ENCODE measurements at regions not wholly inside any gene's neighbourhood (a gene's known extent, or its start where the extent isn't known, plus 50 kb on each side); places are given as distances from the start of the nearest gene placed in this dataset.

DNA sequence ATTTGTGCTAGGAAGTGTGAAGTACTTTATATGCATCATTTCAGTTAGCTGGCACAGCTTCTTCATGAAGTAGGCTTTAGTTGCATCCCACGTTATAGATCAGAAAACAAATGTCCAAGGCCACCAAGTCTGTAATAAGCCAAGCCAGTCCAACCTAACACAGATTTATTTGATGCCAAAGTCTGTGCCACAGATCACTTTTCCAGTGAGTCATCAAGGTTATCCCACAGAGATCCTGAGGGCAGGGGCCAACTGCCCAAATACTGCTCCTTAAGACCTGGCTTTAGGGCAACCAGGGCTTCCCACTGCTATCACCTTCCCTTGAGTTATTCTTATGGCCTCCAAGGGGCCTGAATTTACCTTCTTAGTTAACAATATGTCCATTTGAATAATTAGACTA lies 1340.4 kb downstream of the XPNPEP1 start:
- Histone ChIP-seq H3K4ac (ENCODE audit: low read depth, low read length) (no peak overlapping the region), H3K4me2 (ENCODE audit: insufficient read depth, insufficient read length, low read length) (no peak overlapping the region), H3K23me2 (ENCODE audit: insufficient read length, low read depth, low read length, poor library complexity, severe bottlenecking) (no peaks in the 10 kb centered on the region), H2AFZ (ENCODE audit: low read length) (no peak overlapping the region), H3K79me2 (ENCODE audit: insufficient read depth, low read length) (no peaks in the 10 kb centered on the region), H3K27ac (ENCODE audit: insufficient read length, low read depth, low read length) (no peak overlapping the region), H4K91ac (ENCODE audit: insufficient read length, low read depth, low read length) (no peak overlapping the region), H4K20me1 (ENCODE audit: control insufficient read depth, insufficient read depth, insufficient read length) (no peaks in the 10 kb centered on the region), H3K56ac (ENCODE audit: insufficient read length, low read depth, low read length) (no peak overlapping the region), H3T11ph (ENCODE audit: low read length) (no peak overlapping the region), H2AK5ac (ENCODE audit: insufficient read length, low read length) (no peak overlapping the region), H2BK15ac (ENCODE audit: low read depth, low read length) (no peak overlapping the region), H2BK20ac (ENCODE audit: low read depth, low read length, poor library complexity, severe bottlenecking) (no peak overlapping the region), H3K9ac (ENCODE audit: extremely low read depth, insufficient read length, low read length) (no peak overlapping the region), H3K4me1 (ENCODE audit: insufficient read depth, low read length) (no peaks in the 10 kb centered on the region), H3K9me3 (ENCODE audit: control insufficient read depth, low read depth, low read length) (no peaks in the 10 kb centered on the region), H3K14ac (ENCODE audit: insufficient read depth, low read length) (no peak overlapping the region), H4K8ac (replicated peaks; ENCODE audit: insufficient read length, low read depth, low read length) (no peak overlapping the region), H3K18ac (ENCODE audit: insufficient read length, low read depth, low read length) (no peak overlapping the region), H2BK120ac (ENCODE audit: low read depth, low read length, poor library complexity, severe bottlenecking) (no peak overlapping the region), H3K23ac (ENCODE audit: insufficient read length, low read depth, low read length) (no peak overlapping the region), H3K79me1 (ENCODE audit: insufficient read depth, low read depth, low read length, poor library complexity, severe bottlenecking) (no peaks in the 10 kb centered on the region), H3K27me3 (ENCODE audit: insufficient read depth, low read length) (no peaks in the 10 kb centered on the region), H2BK12ac (ENCODE audit: insufficient read length, low read depth, low read length) (no peak overlapping the region), H2BK5ac (ENCODE audit: insufficient read length, low read length) (no peak overlapping the region), H4K5ac (ENCODE audit: insufficient read length, low read depth, low read length) (no peak overlapping the region)
- Mint-ChIP-seq H3K27me3 (ENCODE audit: low read depth) (no peaks in the 10 kb centered on the region), H3K9me3 (no peaks in the 10 kb centered on the region), H3K4me1 (peaks cover 8 to 12% of the 10 kb centered on the region in 2 experiments), H3K27ac (no peak overlapping the region), H3K4me3 (no peak overlapping the region), H3K36me3 (ENCODE audit: insufficient read depth in 1 of 3, low read depth in 3 of 3) (no peaks in the 10 kb centered on the region)
- no CpG with 5 or more reads among the region's 1 CpG for WGBS (ENCODE audit: extremely low coverage, insufficient read length, low lambda C conversion rate)
- TF ChIP-seq, protein P1, sequence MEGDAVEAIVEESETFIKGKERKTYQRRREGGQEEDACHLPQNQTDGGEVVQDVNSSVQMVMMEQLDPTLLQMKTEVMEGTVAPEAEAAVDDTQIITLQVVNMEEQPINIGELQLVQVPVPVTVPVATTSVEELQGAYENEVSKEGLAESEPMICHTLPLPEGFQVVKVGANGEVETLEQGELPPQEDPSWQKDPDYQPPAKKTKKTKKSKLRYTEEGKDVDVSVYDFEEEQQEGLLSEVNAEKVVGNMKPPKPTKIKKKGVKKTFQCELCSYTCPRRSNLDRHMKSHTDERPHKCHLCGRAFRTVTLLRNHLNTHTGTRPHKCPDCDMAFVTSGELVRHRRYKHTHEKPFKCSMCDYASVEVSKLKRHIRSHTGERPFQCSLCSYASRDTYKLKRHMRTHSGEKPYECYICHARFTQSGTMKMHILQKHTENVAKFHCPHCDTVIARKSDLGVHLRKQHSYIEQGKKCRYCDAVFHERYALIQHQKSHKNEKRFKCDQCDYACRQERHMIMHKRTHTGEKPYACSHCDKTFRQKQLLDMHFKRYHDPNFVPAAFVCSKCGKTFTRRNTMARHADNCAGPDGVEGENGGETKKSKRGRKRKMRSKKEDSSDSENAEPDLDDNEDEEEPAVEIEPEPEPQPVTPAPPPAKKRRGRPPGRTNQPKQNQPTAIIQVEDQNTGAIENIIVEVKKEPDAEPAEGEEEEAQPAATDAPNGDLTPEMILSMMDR (conservative IDR thresholded peaks at IDR 0.05): no peak
- DNase-seq: no peak

Measured in H9 (cell line).